HCT116 (cell line): ENCODE measurements at regions not wholly inside any gene's neighbourhood (a gene's known extent, or its start where the extent isn't known, plus 50 kb on each side); places are given as distances from the start of the nearest gene placed in this dataset.

Source experiments
- ATAC-seq: fragments of 200-7000 bp; cut with Tn5 transposase; 2 replicates; pipeline ENCODE4 v1.9.1; 2020; ENCODE audit warnings: mild to moderate bottlenecking, moderate library complexity
- BruUV-seq: library from RNA; stranded (reverse); fragments of 400-500 nt; replicated peaks from 2 replicates; lab custom pipeline; 2021; lab: Mats Ljungman, UMichigan
- CTCF ChIA-PET: fragments of 300-600 bp; sonication (Branson Sonifier 250); formaldehyde crosslinking; loops from one replicate; lab custom pipeline; 2021; ENCODE audit warnings: antibody characterized with exemption; lab: Charles Lee
- POLR2A ChIA-PET: fragments of 300-600, 350-600 bp; sonication (Branson Sonifier 250); formaldehyde crosslinking; loops from one replicate; lab custom pipeline; 2021; ENCODE audit warnings: antibody characterized with exemption; lab: Charles Lee
- RAD21 ChIA-PET, 2 experiments: fragments of 300-600 bp; sonication (Branson Sonifier 250); formaldehyde crosslinking; loops; one replicate each; lab custom pipeline; 2023; ENCODE audit warnings: low total read pairs in 2 of 2; ENCODE audit not compliant: uncharacterized antibody in 2 of 2, unreplicated experiment in 2 of 2, low non-redundant PET in 1 of 2; lab: Charles Lee
- DNase-seq: peaks from one replicate; pipeline ENCODE4 v3.0.0-alpha.2; 2010; ENCODE audit warnings: low read depth, low spot score
- H2AFZ ChIP-seq: fragments of 200-600 bp; shearing (Covaris generic), sonication (generic); 2 replicates; pipeline ENCODE4 v1.6.1; 2017; ENCODE audit warnings: low read depth, mixed run types, mixed read lengths, antibody characterized with exemption, low read length; ENCODE audit not compliant: poor library complexity, severe bottlenecking
- H3K27ac ChIP-seq: 2 replicates; pipeline ENCODE4 v1.5.1; 2012; ENCODE audit warnings: low read depth, low read length
- H3K27me3 ChIP-seq: fragments of 200-600 bp; sonication (generic); 2 replicates; pipeline ENCODE4 v1.6.1; 2016; ENCODE audit warnings: mixed run types, low read length, mixed read lengths; ENCODE audit not compliant: insufficient read depth
- H3K36me3 ChIP-seq, 2 experiments: fragments of 200-500 bp in 1 of 2; fragments of 200-600 bp in 1 of 2; sonication (Bioruptor generic) in 1 of 2; sonication (generic) in 1 of 2; 2 replicates each; pipeline versions ENCODE4 v1.5.1 to v1.6.1; 2014 to 2016; ENCODE audit warnings: low read length in 2 of 2, inconsistent platforms in 1 of 2, mixed read lengths in 1 of 2, mixed run types in 1 of 2; ENCODE audit not compliant: insufficient read depth in 2 of 2, control insufficient read depth in 1 of 2
- H3K4me1 ChIP-seq, 2 experiments: fragments of 200-600 bp in 1 of 2; sonication (generic) in 1 of 2; 2 replicates each; pipeline versions ENCODE4 v1.5.1 to v1.6.1; 2012 to 2017; ENCODE audit warnings: low read length in 2 of 2, inconsistent platforms in 1 of 2, mild to moderate bottlenecking in 1 of 2, mixed read lengths in 1 of 2, mixed run types in 1 of 2, moderate library complexity in 1 of 2; ENCODE audit not compliant: insufficient read depth in 2 of 2, control insufficient read depth in 1 of 2
- H3K4me2 ChIP-seq: fragments of 200-600 bp; sonication (generic); 2 replicates; pipeline ENCODE4 v1.6.1; 2017; ENCODE audit warnings: mixed run types, low read length, mixed read lengths
- H3K4me3 ChIP-seq, 2 experiments: fragments of 200-600 bp in 1 of 2; sonication (generic) in 1 of 2; replicated peaks in 1 of 2; 2 replicates each; pipeline ENCODE4 v1.5.1; 2011 to 2016; ENCODE audit warnings: low read length in 2 of 2, control low read depth in 1 of 2, low read depth in 1 of 2, mild to moderate bottlenecking in 1 of 2, mixed read lengths in 1 of 2, mixed run types in 1 of 2
- H3K79me2 ChIP-seq: fragments of 200-600 bp; sonication (generic); 2 replicates; pipeline ENCODE4 v1.6.1; 2017; ENCODE audit warnings: mild to moderate bottlenecking, mixed run types, low read length, moderate library complexity, mixed read lengths; ENCODE audit not compliant: insufficient read depth
- H3K9ac ChIP-seq: fragments of 200-600 bp; sonication (generic); 2 replicates; pipeline ENCODE4 v1.6.1; 2016; ENCODE audit warnings: low read length, mixed read lengths
- H3K9me2 ChIP-seq: fragments of 200-600 bp; sonication (generic), shearing (Covaris generic); 2 replicates; pipeline ENCODE4 v1.6.1; 2017; ENCODE audit warnings: mixed run types, mild to moderate bottlenecking, moderate library complexity; ENCODE audit not compliant: insufficient read depth
- H3K9me3 ChIP-seq, 2 experiments: fragments of 200-500 bp in 1 of 2; fragments of 200-600 bp in 1 of 2; sonication (Bioruptor generic) in 1 of 2; sonication (generic) in 1 of 2; 2 replicates each; pipeline ENCODE4 v1.6.1; 2014 to 2017; ENCODE audit warnings: low read length in 2 of 2, mixed read lengths in 2 of 2, inconsistent platforms in 1 of 2, low read depth in 1 of 2, mild to moderate bottlenecking in 1 of 2, mixed run types in 1 of 2, moderate library complexity in 1 of 2; ENCODE audit not compliant: control insufficient read depth in 1 of 2, insufficient read depth in 1 of 2
- H4K20me1 ChIP-seq: fragments of 200-600 bp; sonication (generic), shearing (Covaris generic); 2 replicates; pipeline ENCODE4 v1.6.1; 2017; ENCODE audit warnings: mixed run types, mild to moderate bottlenecking, moderate library complexity; ENCODE audit not compliant: insufficient read depth
- ATF3 ChIP-seq: IDR thresholded peaks from 2 replicates; pipeline ENCODE4 v1.6.1; 2012
- CBX3 ChIP-seq: IDR thresholded peaks from 2 replicates; pipeline ENCODE4 v1.6.1; 2012; ENCODE audit warnings: low read depth
- CEBPB ChIP-seq: IDR thresholded peaks from 2 replicates; pipeline ENCODE4 v1.6.1; 2012; ENCODE audit warnings: low read depth
- CTCF ChIP-seq, 3 experiments: fragments of 200-600 bp in 1 of 3; sonication (generic) in 1 of 3; IDR thresholded peaks in 2 of 3; conservative IDR thresholded peaks in 1 of 3; 2 replicates each; pipeline ENCODE4 v1.5.1; 2012 to 2017; ENCODE audit warnings: low read depth in 2 of 3, low read length in 2 of 3, antibody characterized with exemption in 1 of 3, borderline replicate concordance in 1 of 3, control low read depth in 1 of 3, mild to moderate bottlenecking in 1 of 3, mixed read lengths in 1 of 3, mixed run types in 1 of 3, moderate library complexity in 1 of 3; ENCODE audit not compliant: insufficient read depth in 1 of 3
- EGR1 ChIP-seq: IDR thresholded peaks from 2 replicates; pipeline ENCODE4 v1.6.1; 2012; ENCODE audit warnings: low read depth
- ELF1 ChIP-seq: IDR thresholded peaks from 2 replicates; pipeline ENCODE4 v1.6.1; 2012; ENCODE audit warnings: low read depth, borderline replicate concordance
- EZH2 ChIP-seq: fragments of 200-600 bp; sonication (generic); IDR thresholded peaks from 2 replicates; pipeline ENCODE4 v1.6.1; 2017; ENCODE audit warnings: antibody characterized with exemption, mixed run types
- EZH2phosphoT487 ChIP-seq: fragments of 200-600 bp; IDR thresholded peaks from 2 replicates; pipeline ENCODE4 v1.6.1; 2018; ENCODE audit warnings: antibody characterized with exemption, borderline replicate concordance
- FOSL1 ChIP-seq: IDR thresholded peaks from 2 replicates; pipeline ENCODE4 v1.6.1; 2012; ENCODE audit warnings: low read depth
- JUND ChIP-seq: IDR thresholded peaks from 2 replicates; pipeline ENCODE4 v1.6.1; 2012
- MAX ChIP-seq: IDR thresholded peaks from 2 replicates; pipeline ENCODE4 v1.6.1; 2012
- POLR2AphosphoS5 ChIP-seq: IDR thresholded peaks from 2 replicates; pipeline ENCODE4 v1.6.1; 2011; ENCODE audit warnings: mild to moderate bottlenecking, low read depth, low read length, moderate library complexity
- RAD21 ChIP-seq: IDR thresholded peaks from 2 replicates; pipeline ENCODE4 v1.6.1; 2012; ENCODE audit warnings: low read depth, mild to moderate bottlenecking
- REST ChIP-seq: IDR thresholded peaks from 2 replicates; pipeline ENCODE4 v1.6.1; 2012; ENCODE audit warnings: low read depth
- SIN3A ChIP-seq: IDR thresholded peaks from 2 replicates; pipeline ENCODE4 v1.6.1; 2012; ENCODE audit warnings: low read depth
- SP1 ChIP-seq: IDR thresholded peaks from 2 replicates; pipeline ENCODE4 v1.6.1; 2012; ENCODE audit warnings: low read depth
- SRF ChIP-seq: IDR thresholded peaks from 2 replicates; pipeline ENCODE4 v1.6.1; 2012; ENCODE audit warnings: low read depth
- YY1 ChIP-seq: IDR thresholded peaks from 2 replicates; pipeline ENCODE4 v1.6.1; 2011; ENCODE audit warnings: low read length, low read depth, moderate library complexity, mild to moderate bottlenecking; ENCODE audit not compliant: insufficient replicate concordance; ENCODE audit errors: extremely low read depth
- ZBTB33 ChIP-seq: IDR thresholded peaks from 2 replicates; pipeline ENCODE4 v1.6.1; 2011; ENCODE audit warnings: mild to moderate bottlenecking, low read length, moderate library complexity; ENCODE audit not compliant: insufficient replicate concordance; ENCODE audit errors: extremely low read depth
- ZFX ChIP-seq: fragments of 450-650 bp; IDR thresholded peaks from 2 replicates; pipeline ENCODE4 v1.6.1; 2017
- intact Hi-C: fragments of 100-400 bp; cut with micrococcal nuclease; formaldehyde crosslinking; loops from 2 replicates; pipeline ENCODE4 v1.10.0; 2022

GRCh38 chr6:66964216-66964615 lies 1257.2 kb upstream of the EYS start:
- Histone ChIP-seq H2AFZ (no peak overlapping the region), H4K20me1 (no peaks in the 10 kb centered on the region), H3K4me1 (no peaks in the 10 kb centered on the region), H3K4me2 (no peak overlapping the region), H3K9me3 (peaks cover 4 to 8% of the 10 kb centered on the region in 2 experiments; a peak in 2 of 4 replicates), H3K79me2 (no peaks in the 10 kb centered on the region), H3K4me3 (no peak overlapping the region)
- no TSS peak for BruUV-seq
- ATAC-seq: no peak
- intact Hi-C loops: no loop called here
- TF ChIP-seq ZBTB33: no peak
- TF ChIP-seq EZH2phosphoT487: no peak
- TF ChIP-seq EGR1: no peak
- no peak for TF ChIP-seq REST
- TF ChIP-seq CBX3: no peak
- TF ChIP-seq YY1: no peak
- TF ChIP-seq SRF: no peak
- TF ChIP-seq MAX: no peak
- no peak for TF ChIP-seq ATF3
- no peak for TF ChIP-seq SIN3A
- no peak for TF ChIP-seq EZH2
- no peak for TF ChIP-seq RAD21
- TF ChIP-seq CEBPB: no peak
- TF ChIP-seq JUND: no peak
- TF ChIP-seq ZFX: no peak
- TF ChIP-seq POLR2AphosphoS5: no peak
- no peak for TF ChIP-seq ELF1
- no peak for TF ChIP-seq FOSL1
- no peak for TF ChIP-seq CTCF (IDR thresholded peaks at IDR 0.05 in 2 of 3, conservative IDR thresholded peaks at IDR 0.05 in 1 of 3; ENCODE audit: borderline replicate concordance in 1 of 3, insufficient read depth in 1 of 3, low read depth in 2 of 3, low read length in 2 of 3)
- no peak for TF ChIP-seq SP1
- TF ChIP-seq, all 23 proteins: peak for 0
- H3K27me3 ChIP-seq: no peaks in the 10 kb centered on the region
- no peak for DNase-seq
- RAD21 ChIA-PET: no interaction called here
- no peak overlapping the region for H3K9ac ChIP-seq
- no peaks in the 10 kb centered on the region for H3K36me3 ChIP-seq
- H3K9me2 ChIP-seq: no peaks in the 10 kb centered on the region
- CTCF ChIA-PET: no interaction called here
- POLR2A ChIA-PET: no interaction called here
- H3K27ac ChIP-seq: no peak overlapping the region
